HUES48 (cell line): ENCODE measurements at regions not wholly inside any gene's neighbourhood (a gene's known extent, or its start where the extent isn't known, plus 50 kb on each side); places are given as distances from the start of the nearest gene placed in this dataset.

ENCODE experiments used
- H3K27ac ChIP-seq: one replicate; pipeline ENCODE4 v1.7.0; 2013; ENCODE audit warnings: low read depth, low read length, inconsistent platforms
- H3K27me3 ChIP-seq: 2 replicates; pipeline ENCODE4 v1.6.1; 2013; ENCODE audit warnings: mild to moderate bottlenecking, low read length; ENCODE audit not compliant: control insufficient read depth, insufficient read depth
- H3K36me3 ChIP-seq: 2 replicates; pipeline ENCODE4 v1.6.1; 2013; ENCODE audit warnings: low read length; ENCODE audit not compliant: control insufficient read depth, insufficient read depth
- H3K4me1 ChIP-seq: 2 replicates; pipeline ENCODE4 v1.6.1; 2013; ENCODE audit warnings: mild to moderate bottlenecking, low read length; ENCODE audit not compliant: control insufficient read depth, insufficient read depth
- H3K4me3 ChIP-seq: 2 replicates; pipeline ENCODE4 v1.5.1; 2013; ENCODE audit warnings: mild to moderate bottlenecking, low read depth, low read length
- H3K9ac ChIP-seq: 2 replicates; pipeline ENCODE4 v1.6.1; 2013; ENCODE audit warnings: mild to moderate bottlenecking, low read depth, low read length, moderate library complexity
- H3K9me3 ChIP-seq: 2 replicates; pipeline ENCODE4 v1.6.1; 2013; ENCODE audit warnings: low read length; ENCODE audit not compliant: control insufficient read depth, insufficient read depth

DNA sequence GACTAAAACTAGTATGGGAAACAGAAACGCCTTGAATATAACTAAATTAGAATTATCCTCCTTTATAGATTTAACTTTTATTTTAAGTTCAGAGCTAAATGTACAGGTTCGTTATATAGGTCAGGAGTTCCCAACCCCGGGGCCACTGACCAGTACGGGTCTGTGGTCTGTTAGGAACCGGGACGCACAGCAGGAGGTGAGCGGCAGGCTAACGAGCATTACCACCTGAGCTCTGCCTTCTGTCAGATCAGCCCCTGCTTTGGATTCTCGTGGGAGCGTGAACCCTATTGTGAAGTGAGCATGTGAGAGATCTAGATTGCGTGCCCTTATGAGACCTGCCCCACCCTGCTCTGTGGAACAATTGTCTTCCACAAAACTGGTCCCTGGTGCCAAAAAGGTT lies 51.0 kb downstream of the FAT4 start:
- H3K4me3 ChIP-seq = no peak overlapping the region
- H3K4me1 ChIP-seq = peaks cover 4% of the 10 kb centered on the region; the same call in 1 of the 2 replicates
- H3K27me3 ChIP-seq = no peaks in the 10 kb centered on the region
- no peaks in the 10 kb centered on the region for H3K36me3 ChIP-seq
- H3K9me3 ChIP-seq = no peaks in the 10 kb centered on the region
- H3K27ac ChIP-seq = no peak overlapping the region
- H3K9ac ChIP-seq = no peak overlapping the region

DNA sequence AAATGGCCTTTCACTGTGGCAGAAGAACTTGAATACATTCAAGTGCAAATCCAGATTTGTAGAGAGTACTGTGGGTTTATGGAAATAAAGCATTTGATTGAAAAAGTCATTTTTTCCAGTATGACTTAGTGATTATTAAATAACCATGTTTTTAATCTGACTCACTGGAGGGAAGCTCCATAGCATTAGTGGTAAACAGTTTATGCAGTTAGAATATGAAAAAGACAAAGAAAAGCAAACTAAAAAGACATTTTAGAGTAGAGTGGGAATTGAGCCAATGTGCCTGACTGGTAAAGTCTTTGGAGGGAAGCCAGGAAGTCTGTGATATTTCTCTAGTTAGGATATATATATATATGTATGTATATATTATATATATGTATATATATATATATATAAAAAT lies 53.4 kb downstream of the FAT4 start:
- Histone ChIP-seq H3K36me3 (no peaks in the 10 kb centered on the region), H3K4me1 (peaks cover 4% of the 10 kb centered on the region; the same call in 1 of the 2 replicates), H3K4me3 (no peak overlapping the region), H3K9ac (no peak overlapping the region), H3K27me3 (no peaks in the 10 kb centered on the region), H3K27ac (no peak overlapping the region), H3K9me3 (no peaks in the 10 kb centered on the region)

DNA sequence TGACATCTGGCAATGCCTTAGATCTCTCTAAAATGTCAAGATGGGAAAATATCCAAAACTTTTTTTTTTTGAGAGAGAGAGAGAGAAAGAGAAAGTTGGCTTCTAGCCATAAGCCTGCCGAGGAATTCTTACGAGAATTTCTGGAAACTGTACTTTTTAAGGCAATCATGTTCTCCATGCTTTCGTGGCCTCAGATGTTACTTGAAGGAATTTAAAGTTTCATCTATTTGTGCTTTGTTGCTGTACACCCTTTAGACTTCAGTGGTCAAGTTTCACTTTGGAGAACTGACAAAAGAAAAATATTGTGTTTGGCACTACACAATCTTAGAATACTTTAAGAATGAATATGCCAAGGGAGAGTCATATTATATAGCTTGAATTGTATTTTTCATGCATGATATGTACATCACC lies 53.9 kb downstream of the FAT4 start:
- Histone ChIP-seq H3K4me1 (peaks cover 4% of the 10 kb centered on the region; the same call in 1 of the 2 replicates), H3K9ac (no peak overlapping the region), H3K27me3 (no peaks in the 10 kb centered on the region), H3K36me3 (no peaks in the 10 kb centered on the region), H3K4me3 (no peak overlapping the region), H3K27ac (no peak overlapping the region), H3K9me3 (no peaks in the 10 kb centered on the region)

DNA sequence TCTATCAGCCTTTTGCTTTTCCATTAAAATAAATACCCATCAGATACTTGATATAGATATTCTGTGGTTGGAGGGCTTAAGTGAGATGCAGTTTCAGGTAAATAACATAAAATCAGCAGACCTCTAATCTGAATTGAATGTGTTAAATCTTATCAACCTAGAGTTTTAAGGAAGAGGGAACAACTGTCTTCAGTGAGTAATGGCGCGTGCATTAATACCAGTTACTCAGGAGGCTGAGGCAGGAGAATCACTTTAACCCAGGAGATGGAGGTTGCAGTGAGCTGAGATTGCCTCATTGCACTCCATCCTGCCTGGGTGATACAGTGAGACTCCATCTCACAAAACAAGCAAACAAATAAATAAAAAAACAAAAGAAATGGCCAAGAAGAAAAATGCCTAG lies 54.3 kb downstream of the FAT4 start:
- Histone ChIP-seq H3K27ac (no peak overlapping the region), H3K9ac (no peak overlapping the region), H3K27me3 (no peaks in the 10 kb centered on the region), H3K4me1 (peaks cover 4% of the 10 kb centered on the region; the same call in 1 of the 2 replicates), H3K4me3 (no peak overlapping the region), H3K9me3 (no peaks in the 10 kb centered on the region), H3K36me3 (no peaks in the 10 kb centered on the region)

DNA sequence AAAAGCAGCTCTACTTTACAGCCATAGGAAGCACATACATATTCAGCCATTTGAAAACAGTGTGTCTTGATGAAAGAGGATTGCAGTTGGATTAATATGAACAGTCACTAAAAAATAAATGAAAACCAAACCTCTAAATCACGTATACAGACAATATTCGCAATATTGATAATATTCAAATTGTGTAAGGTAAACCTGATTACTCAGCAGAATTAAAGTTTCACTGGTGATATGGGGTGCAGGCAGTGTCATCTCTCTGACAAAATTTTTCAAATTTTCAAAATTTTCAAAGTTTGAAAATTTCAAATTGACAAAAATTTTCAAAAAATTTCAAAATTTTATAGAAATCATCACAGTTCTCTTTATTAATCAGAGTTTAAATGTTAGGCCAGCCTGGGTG lies 55.7 kb downstream of the FAT4 start:
- no peak overlapping the region for H3K4me3 ChIP-seq
- no peaks in the 10 kb centered on the region for H3K36me3 ChIP-seq
- H3K27me3 ChIP-seq = no peaks in the 10 kb centered on the region
- no peak overlapping the region for H3K27ac ChIP-seq
- no peak overlapping the region for H3K9ac ChIP-seq
- peaks cover 4% of the 10 kb centered on the region; the same call in 1 of the 2 replicates for H3K4me1 ChIP-seq
- no peaks in the 10 kb centered on the region for H3K9me3 ChIP-seq

DNA sequence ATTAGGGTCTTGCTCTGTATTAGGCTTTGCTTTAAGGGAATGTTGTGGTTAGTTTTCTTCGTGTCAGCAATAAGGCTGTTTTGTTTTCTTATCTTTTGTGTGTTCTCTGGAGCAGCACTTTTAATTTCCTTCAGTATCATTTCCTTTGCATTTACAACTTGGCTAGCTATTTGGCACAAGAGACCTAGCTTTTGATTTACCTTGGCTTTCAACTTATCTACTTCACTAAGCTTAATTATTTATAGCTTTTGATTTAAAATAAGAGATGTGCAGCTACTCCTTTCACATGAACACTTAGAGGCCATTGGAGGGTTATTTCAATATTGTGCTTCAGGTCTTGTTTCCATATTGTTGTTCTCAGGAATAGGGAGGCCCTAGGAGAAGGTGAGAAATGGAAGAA lies 68.2 kb downstream of the FAT4 start:
- H3K36me3 ChIP-seq = no peaks in the 10 kb centered on the region
- no peak overlapping the region for H3K27ac ChIP-seq
- no peaks in the 10 kb centered on the region for H3K9me3 ChIP-seq
- H3K9ac ChIP-seq = no peak overlapping the region
- H3K4me3 ChIP-seq = no peak overlapping the region
- no peaks in the 10 kb centered on the region for H3K27me3 ChIP-seq
- H3K4me1 ChIP-seq = no peaks in the 10 kb centered on the region

DNA sequence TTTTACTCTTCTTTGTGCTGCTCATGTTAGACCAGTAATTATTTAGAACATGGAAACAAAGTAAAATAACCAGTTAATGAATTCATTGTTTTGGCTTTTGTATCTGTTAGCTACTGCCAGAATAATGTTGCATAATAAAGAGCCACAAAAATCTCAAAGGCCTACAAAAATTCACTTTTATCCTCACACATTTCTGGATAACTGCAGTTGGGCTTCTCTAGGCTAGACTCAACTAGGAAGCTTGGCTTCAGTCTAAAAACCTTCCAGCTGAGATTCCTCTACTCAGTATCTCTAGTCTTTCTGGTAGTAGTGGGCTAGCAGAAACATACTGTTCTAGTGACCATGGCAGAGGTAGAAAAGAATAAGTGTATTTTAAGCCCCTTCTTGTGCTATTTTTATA lies 73.0 kb downstream of the FAT4 start:
- Histone ChIP-seq H3K27ac (no peak overlapping the region), H3K27me3 (no peaks in the 10 kb centered on the region), H3K36me3 (no peaks in the 10 kb centered on the region), H3K9me3 (no peaks in the 10 kb centered on the region), H3K4me1 (peaks cover 6% of the 10 kb centered on the region; the same call in 1 of the 2 replicates), H3K4me3 (no peak overlapping the region), H3K9ac (no peak overlapping the region)

DNA sequence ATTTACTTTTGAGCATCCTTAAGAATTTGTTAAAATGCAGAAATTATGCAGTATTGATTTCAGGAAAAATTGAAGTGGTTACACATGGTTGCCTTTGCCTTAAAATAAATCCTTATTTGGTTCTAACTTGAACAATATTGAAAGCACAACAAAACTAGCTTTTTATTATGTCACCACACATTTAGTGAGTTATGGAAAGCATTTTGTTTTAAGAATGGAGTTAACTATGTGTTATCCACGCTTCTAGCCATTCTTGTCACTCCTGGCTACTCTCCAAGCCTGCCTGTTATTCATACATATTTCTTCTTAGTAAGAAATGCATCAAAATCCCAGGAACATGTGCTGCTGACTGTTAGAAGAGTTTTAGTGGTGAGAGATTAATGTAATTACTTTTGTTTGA lies 73.9 kb downstream of the FAT4 start:
- no peak overlapping the region for H3K27ac ChIP-seq
- H3K9ac ChIP-seq = no peak overlapping the region
- H3K9me3 ChIP-seq = no peaks in the 10 kb centered on the region
- H3K27me3 ChIP-seq = no peaks in the 10 kb centered on the region
- no peak overlapping the region for H3K4me3 ChIP-seq
- H3K4me1 ChIP-seq = peaks cover 12% of the 10 kb centered on the region; the same call in 1 of the 2 replicates
- H3K36me3 ChIP-seq = no peaks in the 10 kb centered on the region

DNA sequence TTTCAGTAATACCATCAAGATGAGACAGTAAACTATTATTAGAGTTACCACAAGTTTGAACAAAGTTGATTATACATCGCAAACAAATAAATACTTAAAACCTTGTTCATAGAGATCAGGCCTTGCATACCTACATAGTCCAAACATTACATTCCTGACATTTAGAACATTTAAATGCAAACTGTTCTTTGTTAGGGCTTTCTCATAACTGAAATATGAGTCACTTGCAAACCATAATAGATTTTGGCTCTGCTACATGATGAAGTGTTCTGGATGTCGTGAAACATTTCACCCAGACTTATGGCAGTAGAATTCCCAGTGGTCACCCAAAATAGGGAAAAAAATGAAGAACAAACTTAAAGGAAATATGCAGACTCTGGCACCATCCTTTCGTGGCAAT lies 75.0 kb downstream of the FAT4 start:
- H3K27me3 ChIP-seq = no peaks in the 10 kb centered on the region
- H3K4me3 ChIP-seq = no peak overlapping the region
- H3K9me3 ChIP-seq = no peaks in the 10 kb centered on the region
- no peaks in the 10 kb centered on the region for H3K36me3 ChIP-seq
- no peak overlapping the region; the same call in 1 of the 2 replicates for H3K9ac ChIP-seq
- no peak overlapping the region for H3K27ac ChIP-seq
- peaks cover 19% of the 10 kb centered on the region; the same call in 1 of the 2 replicates for H3K4me1 ChIP-seq

DNA sequence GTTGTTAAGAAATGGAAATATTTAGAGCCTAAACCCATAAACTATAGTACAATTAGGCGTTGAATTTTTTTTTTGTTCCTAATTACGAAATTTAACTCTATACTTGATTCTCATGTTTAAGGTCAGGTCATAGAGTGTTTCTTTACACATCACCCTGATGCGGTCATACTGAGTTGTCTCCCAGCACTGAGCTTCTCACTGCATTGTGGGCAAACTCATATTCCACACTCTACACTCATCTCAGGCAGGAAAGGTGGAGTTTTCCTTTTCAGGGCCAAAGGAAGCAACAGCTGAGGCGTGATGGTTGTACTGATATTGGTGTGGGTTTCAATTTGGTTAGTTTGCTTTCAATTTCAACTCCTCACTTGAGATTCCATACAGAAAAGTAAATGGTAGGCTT lies 75.4 kb downstream of the FAT4 start:
- Histone ChIP-seq H3K4me3 (no peak overlapping the region), H3K4me1 (peaks cover 19% of the 10 kb centered on the region; the same call in 1 of the 2 replicates), H3K9ac (no peak overlapping the region; the same call in 1 of the 2 replicates), H3K36me3 (no peaks in the 10 kb centered on the region), H3K27ac (no peak overlapping the region), H3K9me3 (no peaks in the 10 kb centered on the region), H3K27me3 (no peaks in the 10 kb centered on the region)

DNA sequence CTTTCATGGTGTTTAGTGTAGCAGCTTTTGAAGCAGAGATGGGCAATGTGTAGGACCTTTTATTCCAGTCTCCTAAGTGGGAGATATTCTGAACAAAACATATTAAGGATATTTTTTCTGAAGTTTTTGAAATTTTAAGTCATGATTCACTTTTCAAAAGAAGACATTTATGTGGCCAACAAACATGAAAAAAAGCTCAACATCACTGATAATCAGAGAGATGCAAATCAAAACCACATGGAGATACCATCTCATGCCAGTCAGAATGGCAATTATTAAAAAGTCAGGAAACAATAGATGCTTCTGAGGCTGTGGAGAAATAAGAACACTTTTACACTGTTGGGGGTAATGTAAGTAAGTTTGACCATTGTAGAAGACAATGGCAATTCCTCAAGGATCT lies 76.0 kb downstream of the FAT4 start:
- no peak overlapping the region for H3K9ac ChIP-seq
- H3K36me3 ChIP-seq = no peaks in the 10 kb centered on the region
- peaks cover 19% of the 10 kb centered on the region; the same call in 1 of the 2 replicates for H3K4me1 ChIP-seq
- H3K27ac ChIP-seq = no peak overlapping the region
- no peaks in the 10 kb centered on the region for H3K27me3 ChIP-seq
- H3K9me3 ChIP-seq = no peaks in the 10 kb centered on the region
- H3K4me3 ChIP-seq = no peak overlapping the region

DNA sequence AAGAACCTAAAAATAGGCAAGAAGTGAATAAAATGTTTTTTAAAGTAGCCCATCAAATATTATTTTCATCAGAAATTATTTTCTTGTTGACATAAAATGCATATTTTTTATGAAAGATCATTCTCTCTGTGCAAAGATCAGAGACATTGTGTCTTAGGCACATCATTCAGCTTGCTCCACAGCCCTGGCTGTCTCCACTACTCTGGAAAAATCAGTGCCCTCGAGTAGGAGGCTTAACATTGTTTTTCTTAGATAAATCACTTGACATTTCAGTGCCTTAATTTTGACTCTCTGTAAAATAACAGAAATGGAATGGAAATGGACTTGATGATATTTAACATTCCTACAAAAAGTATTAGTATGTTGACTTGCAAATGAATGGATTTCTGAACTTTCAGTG lies 77.9 kb downstream of the FAT4 start:
- Histone ChIP-seq H3K27ac (no peak overlapping the region), H3K4me1 (peaks cover 23% of the 10 kb centered on the region; the same call in 1 of the 2 replicates), H3K36me3 (no peaks in the 10 kb centered on the region)

More for the DNA sequence above, 77.9 kb downstream of the FAT4 start:
- Histone ChIP-seq H3K27me3 (no peaks in the 10 kb centered on the region), H3K9ac (no peak overlapping the region), H3K9me3 (no peaks in the 10 kb centered on the region), H3K4me3 (no peak overlapping the region)
